ENCODE measurements at regions not wholly inside any gene's neighbourhood (a gene's known extent, or its start where the extent isn't known, plus 50 kb on each side); places are given as distances from the start of the nearest gene placed in this dataset.

DNA sequence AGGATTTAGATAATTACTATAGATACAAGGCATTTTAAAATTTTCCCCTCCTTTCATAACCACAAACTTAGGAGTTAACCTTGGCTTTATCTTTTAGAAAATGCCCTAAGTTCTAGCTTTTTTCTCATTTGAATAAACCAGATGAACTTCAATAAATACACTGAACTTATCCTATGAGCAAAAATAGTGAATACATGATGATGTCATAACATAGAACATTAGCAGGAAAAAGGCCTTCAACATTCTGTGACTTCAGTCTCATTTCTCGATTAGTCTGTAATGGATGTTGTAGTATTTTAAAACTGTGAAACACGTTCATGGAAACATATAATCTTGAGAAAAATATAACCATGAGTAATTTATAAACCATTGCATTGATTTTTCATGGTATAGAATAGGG is 550.7 kb downstream of the PKHD1 start:
- Mint-ChIP-seq H3K36me3 (ENCODE audit: unreplicated experiment) (no peaks in the 10 kb centered on the region), H3K4me3 (ENCODE audit: unreplicated experiment) (no peak overlapping the region), H3K9me3 (ENCODE audit: unreplicated experiment) (peaks cover 2% of the 10 kb centered on the region), H3K4me1 (ENCODE audit: low read depth, unreplicated experiment) (peaks cover 4% of the 10 kb centered on the region), H3K27ac (ENCODE audit: unreplicated experiment) (no peak overlapping the region), H3K27me3 (ENCODE audit: unreplicated experiment) (peaks cover 2% of the 10 kb centered on the region)
- DNase-seq, result no peak
- TF ChIP-seq, protein P1, sequence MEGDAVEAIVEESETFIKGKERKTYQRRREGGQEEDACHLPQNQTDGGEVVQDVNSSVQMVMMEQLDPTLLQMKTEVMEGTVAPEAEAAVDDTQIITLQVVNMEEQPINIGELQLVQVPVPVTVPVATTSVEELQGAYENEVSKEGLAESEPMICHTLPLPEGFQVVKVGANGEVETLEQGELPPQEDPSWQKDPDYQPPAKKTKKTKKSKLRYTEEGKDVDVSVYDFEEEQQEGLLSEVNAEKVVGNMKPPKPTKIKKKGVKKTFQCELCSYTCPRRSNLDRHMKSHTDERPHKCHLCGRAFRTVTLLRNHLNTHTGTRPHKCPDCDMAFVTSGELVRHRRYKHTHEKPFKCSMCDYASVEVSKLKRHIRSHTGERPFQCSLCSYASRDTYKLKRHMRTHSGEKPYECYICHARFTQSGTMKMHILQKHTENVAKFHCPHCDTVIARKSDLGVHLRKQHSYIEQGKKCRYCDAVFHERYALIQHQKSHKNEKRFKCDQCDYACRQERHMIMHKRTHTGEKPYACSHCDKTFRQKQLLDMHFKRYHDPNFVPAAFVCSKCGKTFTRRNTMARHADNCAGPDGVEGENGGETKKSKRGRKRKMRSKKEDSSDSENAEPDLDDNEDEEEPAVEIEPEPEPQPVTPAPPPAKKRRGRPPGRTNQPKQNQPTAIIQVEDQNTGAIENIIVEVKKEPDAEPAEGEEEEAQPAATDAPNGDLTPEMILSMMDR (IDR thresholded peaks at IDR 0.05; ENCODE audit: partially characterized antibody, unreplicated experiment), result no peak

DNA sequence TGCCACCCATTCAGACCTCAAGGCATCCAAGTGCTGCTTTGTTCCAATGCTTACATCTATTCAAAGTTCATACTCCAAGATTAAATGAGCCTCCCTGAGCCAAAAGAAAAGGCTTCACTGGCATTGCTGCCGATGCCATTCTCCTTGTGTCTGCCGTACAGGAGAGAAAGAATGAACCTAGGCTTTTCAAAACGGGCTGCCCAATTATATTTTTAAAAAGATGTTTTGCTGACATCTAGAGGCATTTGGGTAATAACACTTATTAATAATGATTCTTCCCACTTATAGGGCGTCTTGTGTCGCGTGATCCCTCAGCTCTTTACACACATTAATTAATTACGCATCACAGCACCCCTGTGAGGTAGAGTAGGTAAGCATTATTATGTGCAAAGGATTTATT is 545.6 kb downstream of the PKHD1 start:
- H3K9me3 Mint-ChIP-seq (ENCODE audit: unreplicated experiment), result no peaks in the 10 kb centered on the region
- TF ChIP-seq, protein P1 (IDR thresholded peaks at IDR 0.05; ENCODE audit: partially characterized antibody, unreplicated experiment), result no peak
- no peaks in the 10 kb centered on the region for H3K27me3 Mint-ChIP-seq (ENCODE audit: unreplicated experiment)
- no peak overlapping the region for H3K4me3 Mint-ChIP-seq (ENCODE audit: unreplicated experiment)
- no peak overlapping the region for H3K27ac Mint-ChIP-seq (ENCODE audit: unreplicated experiment)
- DNase-seq, result no peak
- peaks cover 6% of the 10 kb centered on the region for H3K4me1 Mint-ChIP-seq (ENCODE audit: low read depth, unreplicated experiment)
- no peaks in the 10 kb centered on the region for H3K36me3 Mint-ChIP-seq (ENCODE audit: unreplicated experiment)

DNA sequence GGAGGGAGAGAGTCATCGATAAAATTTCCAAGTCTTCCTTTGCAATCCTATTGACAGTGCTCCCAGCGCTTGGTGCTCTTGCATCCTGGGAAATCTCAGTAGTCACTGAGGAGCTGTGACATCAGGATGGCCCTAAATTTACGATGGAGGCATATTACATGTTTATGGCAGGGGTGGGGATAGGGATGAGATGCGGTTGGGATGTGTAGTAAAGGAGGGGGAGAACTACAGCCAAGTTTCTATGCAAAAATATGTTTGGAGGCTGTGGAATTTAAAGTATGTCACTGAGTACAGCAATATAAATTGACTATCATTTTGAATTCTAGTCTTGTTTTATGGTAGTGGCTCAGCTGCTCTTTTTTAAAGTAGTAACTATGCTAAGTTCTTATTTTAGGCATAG is 544.9 kb downstream of the PKHD1 start:
- no peaks in the 10 kb centered on the region for H3K27me3 Mint-ChIP-seq (ENCODE audit: unreplicated experiment)
- H3K4me3 Mint-ChIP-seq (ENCODE audit: unreplicated experiment), result no peak overlapping the region
- TF ChIP-seq, protein P1 (IDR thresholded peaks at IDR 0.05; ENCODE audit: partially characterized antibody, unreplicated experiment), result no peak
- no peak for DNase-seq
- H3K4me1 Mint-ChIP-seq (ENCODE audit: low read depth, unreplicated experiment), result peaks cover 6% of the 10 kb centered on the region
- H3K27ac Mint-ChIP-seq (ENCODE audit: unreplicated experiment), result no peak overlapping the region
- H3K9me3 Mint-ChIP-seq (ENCODE audit: unreplicated experiment), result no peaks in the 10 kb centered on the region
- H3K36me3 Mint-ChIP-seq (ENCODE audit: unreplicated experiment), result no peaks in the 10 kb centered on the region

DNA sequence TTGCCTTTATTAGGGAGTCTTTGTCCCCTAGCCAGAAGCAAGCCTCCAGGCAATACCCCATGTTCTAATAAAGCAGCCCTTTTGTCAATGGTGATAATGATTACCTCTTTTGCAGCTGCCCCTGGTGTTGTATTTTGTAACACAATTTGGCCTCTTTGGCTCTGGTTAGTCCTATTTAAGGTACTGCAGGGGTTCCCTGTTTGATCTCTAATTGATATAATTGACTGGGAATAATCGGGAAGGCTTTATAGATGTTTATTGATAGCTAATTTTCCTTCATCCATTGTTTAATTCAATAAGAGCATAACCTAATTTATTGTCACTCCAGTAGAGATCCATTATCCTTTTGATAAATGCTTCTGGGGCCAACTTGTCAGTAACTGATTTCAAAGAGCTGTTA is 537.2 kb downstream of the PKHD1 start:
- TF ChIP-seq, protein P1 (IDR thresholded peaks at IDR 0.05; ENCODE audit: partially characterized antibody, unreplicated experiment), result no peak
- no peak for DNase-seq
- Mint-ChIP-seq H3K9me3 (ENCODE audit: unreplicated experiment) (no peaks in the 10 kb centered on the region), H3K36me3 (ENCODE audit: unreplicated experiment) (no peaks in the 10 kb centered on the region), H3K27me3 (ENCODE audit: unreplicated experiment) (no peaks in the 10 kb centered on the region), H3K27ac (ENCODE audit: unreplicated experiment) (no peak overlapping the region), H3K4me1 (ENCODE audit: low read depth, unreplicated experiment) (peaks cover 3% of the 10 kb centered on the region), H3K4me3 (ENCODE audit: unreplicated experiment) (no peak overlapping the region)

DNA sequence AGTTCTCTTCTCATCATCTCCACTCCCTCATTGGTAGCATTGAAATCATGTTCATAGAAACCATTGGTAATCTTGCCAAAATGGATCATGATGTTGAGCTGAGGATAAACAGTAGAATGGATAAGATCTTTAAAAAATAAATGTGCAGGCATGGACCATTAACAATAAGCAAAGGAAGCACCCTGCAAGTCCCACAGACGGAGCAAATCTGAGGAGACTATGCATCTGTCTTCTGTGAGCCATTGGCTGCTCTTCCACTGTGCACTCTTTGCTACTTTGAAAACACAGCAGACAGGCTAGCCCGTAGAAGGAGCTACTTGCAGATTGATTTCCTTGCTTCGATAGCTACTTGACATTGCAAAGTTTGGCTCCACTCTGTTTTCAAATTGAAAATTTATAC is 535.0 kb downstream of the PKHD1 start:
- TF ChIP-seq, protein P1 (IDR thresholded peaks at IDR 0.05; ENCODE audit: partially characterized antibody, unreplicated experiment), result no peak
- H3K27me3 Mint-ChIP-seq (ENCODE audit: unreplicated experiment), result no peaks in the 10 kb centered on the region
- no peak overlapping the region for H3K4me3 Mint-ChIP-seq (ENCODE audit: unreplicated experiment)
- no peaks in the 10 kb centered on the region for H3K36me3 Mint-ChIP-seq (ENCODE audit: unreplicated experiment)
- no peak for DNase-seq
- no peak overlapping the region for H3K27ac Mint-ChIP-seq (ENCODE audit: unreplicated experiment)
- H3K4me1 Mint-ChIP-seq (ENCODE audit: low read depth, unreplicated experiment), result peaks cover 3% of the 10 kb centered on the region
- no peaks in the 10 kb centered on the region for H3K9me3 Mint-ChIP-seq (ENCODE audit: unreplicated experiment)

Data from glutamatergic neuron (in vitro differentiated cells).